Uterus (tissue), 2 donors: ENCODE measurements at regions not wholly inside any gene's neighbourhood (a gene's known extent, or its start where the extent isn't known, plus 50 kb on each side); places are given as distances from the start of the nearest gene placed in this dataset.

Experiments used
- POLR2A ChIP-seq, 2 donors: fragments of 450-650 bp; IDR thresholded peaks; one replicate each; pipeline ENCODE4 v1.6.1; 2016; ENCODE audit warnings: antibody characterized with exemption in 2 of 2, mild to moderate bottlenecking in 1 of 2, moderate library complexity in 1 of 2
- TF ChIP-seq, protein P1 (sequence below), 4 experiments: fragments of 200-600 bp in 2 of 4; fragments of 450-650 bp in 2 of 4; sonication (generic) in 2 of 4; IDR thresholded peaks; one replicate each; pipeline ENCODE4 v1.5.1; 2016 to 2019; ENCODE audit warnings: antibody characterized with exemption in 4 of 4, mild to moderate bottlenecking in 2 of 4, moderate library complexity in 1 of 4

DNA sequence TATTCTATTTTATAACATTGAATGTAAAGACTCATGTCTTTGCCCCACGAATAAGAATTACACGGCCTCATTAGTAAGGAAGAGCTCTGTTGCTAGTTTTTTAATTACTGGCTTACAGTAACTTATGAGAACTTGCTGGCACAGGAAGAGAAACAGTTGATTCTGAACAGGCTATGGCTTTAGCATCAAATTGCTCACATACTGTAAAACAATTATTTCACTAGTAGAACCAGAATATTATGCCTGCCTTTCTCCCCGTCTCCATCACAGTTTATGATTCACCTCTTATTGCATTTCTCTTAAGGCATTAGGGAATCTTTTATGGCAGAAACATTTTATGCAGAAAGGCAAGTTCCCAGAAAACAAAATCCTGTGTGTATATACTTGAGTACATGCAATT lies 126.1 kb downstream of the SPRY1 start:
- TF ChIP-seq, protein P1, sequence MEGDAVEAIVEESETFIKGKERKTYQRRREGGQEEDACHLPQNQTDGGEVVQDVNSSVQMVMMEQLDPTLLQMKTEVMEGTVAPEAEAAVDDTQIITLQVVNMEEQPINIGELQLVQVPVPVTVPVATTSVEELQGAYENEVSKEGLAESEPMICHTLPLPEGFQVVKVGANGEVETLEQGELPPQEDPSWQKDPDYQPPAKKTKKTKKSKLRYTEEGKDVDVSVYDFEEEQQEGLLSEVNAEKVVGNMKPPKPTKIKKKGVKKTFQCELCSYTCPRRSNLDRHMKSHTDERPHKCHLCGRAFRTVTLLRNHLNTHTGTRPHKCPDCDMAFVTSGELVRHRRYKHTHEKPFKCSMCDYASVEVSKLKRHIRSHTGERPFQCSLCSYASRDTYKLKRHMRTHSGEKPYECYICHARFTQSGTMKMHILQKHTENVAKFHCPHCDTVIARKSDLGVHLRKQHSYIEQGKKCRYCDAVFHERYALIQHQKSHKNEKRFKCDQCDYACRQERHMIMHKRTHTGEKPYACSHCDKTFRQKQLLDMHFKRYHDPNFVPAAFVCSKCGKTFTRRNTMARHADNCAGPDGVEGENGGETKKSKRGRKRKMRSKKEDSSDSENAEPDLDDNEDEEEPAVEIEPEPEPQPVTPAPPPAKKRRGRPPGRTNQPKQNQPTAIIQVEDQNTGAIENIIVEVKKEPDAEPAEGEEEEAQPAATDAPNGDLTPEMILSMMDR (IDR thresholded peaks at IDR 0.05), result no peak
- no peak for TF ChIP-seq POLR2A (IDR thresholded peaks at IDR 0.05)
